ENCODE measurements at regions not wholly inside any gene's neighbourhood (a gene's known extent, or its start where the extent isn't known, plus 50 kb on each side); places are given as distances from the start of the nearest gene placed in this dataset.
A peak's percentile ranks its signal among the peaks of the same experiment; 100 is the strongest.
"Not testable (repeated sequence)": the region's sequence is repeated elsewhere in the genome, so short reads cannot be mapped to it uniquely, and the experiment has no call there.

- H3K27me3 ChIP-seq; DNase-seq; H3K36me3 ChIP-seq; H3K4me1 ChIP-seq; ATAC-seq; intact Hi-C loops (cut with DNase I); H3K9me3 ChIP-seq; H3K4me3 ChIP-seq; H3K27ac ChIP-seq: not testable (repeated sequence)
- no CpG with 5 or more reads among the region's 1 CpG for WGBS (ENCODE audit: insufficient coverage, low coverage, low lambda C conversion rate, missing lambda C conversion rate)
Measured at GRCh38 chr10:87300163-87300562, 57.4 kb upstream of the NUTM2D start.

GRCh38 chr10:87301466-87302115 lies 56.0 kb upstream of the NUTM2D start:
- H3K27me3 ChIP-seq; intact Hi-C loops (cut with DNase I); H3K36me3 ChIP-seq; H3K27ac ChIP-seq; H3K4me3 ChIP-seq; H3K9me3 ChIP-seq; H3K4me1 ChIP-seq: not testable (repeated sequence)
- DNase-seq (peak; percentile 81 to 92 (median 82)), ATAC-seq (peak; percentile 100)
- peak; percentile 17 to 40 (median 34) for TF ChIP-seq CTCF (IDR thresholded peaks at IDR 0.05)
- 3% methylated on average over 14 of the region's 16 CpGs for WGBS (ENCODE audit: insufficient coverage, low coverage, low lambda C conversion rate, missing lambda C conversion rate)

- 80% methylated on average over 1 of the region's 3 CpGs for WGBS (ENCODE audit: insufficient coverage, low coverage, low lambda C conversion rate, missing lambda C conversion rate)
- H3K9me3 ChIP-seq; intact Hi-C loops (cut with DNase I); H3K27ac ChIP-seq; H3K4me3 ChIP-seq; H3K36me3 ChIP-seq; H3K27me3 ChIP-seq; ATAC-seq; DNase-seq; H3K4me1 ChIP-seq: not testable (repeated sequence)
Measured at GRCh38 chr10:87302132-87302531, 55.4 kb upstream of the NUTM2D start.

- DNase-seq; H3K27ac ChIP-seq; H3K4me3 ChIP-seq; H3K36me3 ChIP-seq; H3K27me3 ChIP-seq; H3K4me1 ChIP-seq; intact Hi-C loops (cut with DNase I); H3K9me3 ChIP-seq: not testable (repeated sequence)
- ATAC-seq, result peak in 2 of 4 donors; percentile 30 to 73
- no CpG with 5 or more reads among the region's 4 CpGs for WGBS (ENCODE audit: insufficient coverage, low coverage, low lambda C conversion rate, missing lambda C conversion rate)
Measured at GRCh38 chr10:87303707-87304106, 53.8 kb upstream of the NUTM2D start.

GRCh38 chr10:87306681-87307080 lies 50.9 kb upstream of the NUTM2D start:
- H3K36me3 ChIP-seq; H3K27me3 ChIP-seq; H3K4me1 ChIP-seq; ATAC-seq; intact Hi-C loops (cut with DNase I); H3K9me3 ChIP-seq; DNase-seq; H3K27ac ChIP-seq; H3K4me3 ChIP-seq: not testable (repeated sequence)
- 77% methylated on average over 2 of the region's 4 CpGs for WGBS (ENCODE audit: insufficient coverage, low coverage, low lambda C conversion rate, missing lambda C conversion rate)
